NCI-H1105 treated with DMSO at 0.1 percent for 48 hours (cell line): ENCODE measurements at regions not wholly inside any gene's neighbourhood (a gene's known extent, or its start where the extent isn't known, plus 50 kb on each side); places are given as distances from the start of the nearest gene placed in this dataset.
A peak's percentile ranks its signal among the peaks of the same experiment; 100 is the strongest.
"Not testable (repeated sequence)": the region's sequence is repeated elsewhere in the genome, so short reads cannot be mapped to it uniquely, and the experiment has no call there.

Experiments used
- DNase-seq: peaks from one replicate; lab custom pipeline; 2025; lab: John Stamatoyannopoulos, UW

DNA sequence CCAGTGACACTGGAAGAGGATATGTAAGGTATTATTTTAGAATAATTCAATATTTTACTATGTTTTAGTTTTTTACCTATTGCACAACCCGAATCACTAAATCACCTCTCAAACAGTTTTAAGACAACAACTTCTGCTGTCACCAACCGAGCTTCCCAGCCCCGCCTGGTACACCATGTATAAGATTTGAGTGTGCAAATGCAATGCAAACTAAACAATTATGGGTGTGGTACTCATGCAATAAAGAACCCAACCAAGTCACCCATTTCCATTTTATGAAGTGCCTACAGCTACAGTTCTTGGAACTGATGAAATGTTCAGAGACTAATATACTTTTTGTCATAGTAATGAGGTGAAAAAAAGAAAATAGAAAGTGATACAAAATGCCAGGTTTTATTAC, 256.2 kb downstream of the TAFA4 start:
- DNase-seq: no peak

DNA sequence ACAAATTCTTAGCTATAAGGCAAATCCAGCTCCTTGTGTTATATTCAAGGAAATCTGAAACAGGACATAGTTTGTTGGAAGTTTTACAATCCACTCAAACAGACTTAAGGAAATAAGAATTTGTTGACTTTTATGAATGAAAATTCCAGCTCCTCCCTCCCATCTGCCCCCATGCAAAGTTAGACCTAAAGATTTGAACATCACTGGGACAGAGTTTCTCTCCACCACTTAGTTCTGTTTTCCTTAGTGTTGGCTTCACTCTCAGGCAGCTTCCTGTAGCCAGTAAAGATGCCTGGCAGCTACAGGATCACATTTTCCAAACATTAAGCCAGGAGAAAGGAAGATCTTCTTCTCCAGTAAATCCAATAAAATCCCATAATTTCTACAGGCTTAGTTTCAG, 265.0 kb downstream of the TAFA4 start:
- DNase-seq: no peak

DNA sequence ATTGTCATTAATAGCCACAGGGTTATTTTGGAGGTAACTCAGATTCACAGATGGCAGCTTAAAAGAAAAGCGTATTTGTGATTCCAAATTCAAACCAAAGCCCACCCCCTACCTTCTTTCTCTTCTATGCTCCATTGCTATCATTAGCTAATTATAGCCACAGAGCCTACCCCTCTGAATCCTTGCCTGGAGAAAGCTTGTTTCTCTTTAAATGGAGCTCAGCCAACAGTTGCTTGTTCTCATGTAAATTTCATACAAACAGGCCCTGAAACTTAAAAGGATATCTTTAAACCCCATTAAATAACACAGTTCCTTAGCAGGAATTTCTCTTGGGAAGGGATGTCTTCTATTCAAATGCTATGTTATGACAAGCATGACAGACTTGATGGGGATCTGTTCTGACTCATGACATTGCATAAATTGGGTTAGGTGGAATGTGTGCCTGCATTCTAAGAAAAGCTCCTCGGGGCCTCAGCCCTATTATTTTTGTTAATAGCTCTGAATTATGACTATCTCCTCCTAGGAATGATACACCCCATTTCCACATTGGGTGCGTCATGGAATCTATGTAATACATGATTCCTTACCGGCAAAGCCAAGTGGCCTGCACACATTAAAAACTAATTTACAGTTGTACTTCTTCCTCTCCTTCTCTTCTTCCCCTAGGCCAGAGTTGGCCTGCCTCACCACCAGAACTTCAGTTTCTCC, 265.8 kb downstream of the TAFA4 start:
- DNase-seq: no peak

DNA sequence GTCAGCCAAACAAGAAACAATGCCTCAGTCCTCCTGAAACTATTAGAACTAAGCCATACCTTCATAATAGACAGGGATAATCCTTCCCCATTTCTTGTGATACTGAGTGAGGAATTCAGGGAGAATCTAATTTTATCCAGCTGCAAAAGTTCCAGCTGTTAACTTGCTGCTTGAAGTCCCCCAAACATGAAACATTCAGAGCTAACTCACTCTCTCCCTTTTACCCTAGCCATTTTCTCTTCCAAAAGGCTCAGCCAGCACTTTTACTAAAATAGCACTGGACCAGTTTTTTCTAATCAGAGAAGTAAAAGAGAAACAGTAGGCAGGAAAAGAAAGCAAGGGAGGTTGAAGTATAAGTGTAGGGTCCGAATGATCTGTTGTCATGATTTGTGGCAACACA, 268.1 kb downstream of the TAFA4 start:
- DNase-seq: no peak

DNA sequence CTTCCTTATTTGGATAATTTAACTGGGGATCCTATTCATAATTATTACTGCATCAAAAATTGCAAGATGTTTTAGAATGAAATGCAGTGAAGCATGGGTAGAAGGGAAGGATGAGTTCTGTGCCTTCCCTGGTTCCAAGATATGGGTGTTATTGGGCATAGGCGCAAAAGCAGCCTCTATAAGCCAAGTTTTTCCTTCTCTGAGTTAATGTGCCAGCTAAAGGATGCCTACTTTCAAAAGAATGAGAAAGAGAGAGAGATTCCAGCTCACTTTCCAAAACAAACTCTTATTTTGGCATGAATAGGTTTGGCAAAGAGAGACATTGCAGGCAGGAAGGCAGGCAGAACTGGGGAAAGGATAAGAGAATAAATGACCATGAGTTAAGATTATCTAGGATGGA, 270.2 kb downstream of the TAFA4 start:
- DNase-seq: no peak

DNA sequence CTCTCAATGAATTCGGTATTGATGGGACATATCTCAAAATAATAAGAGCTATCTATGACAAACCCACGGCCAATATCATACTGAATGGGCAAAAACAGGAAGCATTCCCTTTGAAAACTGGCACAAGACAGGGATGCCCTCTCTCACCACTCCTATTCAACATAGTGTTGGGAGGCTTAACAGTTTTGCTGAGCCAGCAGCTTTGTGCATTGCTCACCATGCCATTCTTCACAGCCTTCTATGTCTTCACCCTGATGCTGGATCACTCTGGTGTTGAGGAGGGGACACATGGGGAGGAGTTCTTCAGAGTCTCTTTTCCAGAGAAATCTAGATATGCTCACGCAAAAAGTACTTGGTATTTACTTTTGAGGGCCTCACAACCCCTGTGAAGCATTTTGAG, 281.7 kb downstream of the TAFA4 start:
- DNase-seq: not testable (repeated sequence)

DNA sequence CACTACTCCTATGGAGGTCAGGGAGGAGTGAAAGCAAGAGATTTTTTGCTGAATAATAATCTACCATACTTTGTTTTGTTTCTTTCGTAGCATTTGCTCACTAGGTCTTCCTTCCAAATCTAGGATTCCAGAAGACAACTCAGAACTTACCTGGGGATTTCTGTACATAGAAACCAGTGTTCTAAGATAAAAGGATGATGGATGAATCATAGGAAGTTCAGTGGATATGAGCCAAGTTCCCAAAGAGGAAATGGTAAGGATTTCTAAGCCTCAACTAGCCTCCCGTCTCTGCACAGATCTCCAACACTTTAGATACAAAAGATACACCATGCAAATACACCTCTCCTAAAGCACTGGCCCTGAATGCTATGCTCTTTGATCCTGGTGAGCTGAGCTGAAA, 283.9 kb downstream of the TAFA4 start:
- DNase-seq: no peak

DNA sequence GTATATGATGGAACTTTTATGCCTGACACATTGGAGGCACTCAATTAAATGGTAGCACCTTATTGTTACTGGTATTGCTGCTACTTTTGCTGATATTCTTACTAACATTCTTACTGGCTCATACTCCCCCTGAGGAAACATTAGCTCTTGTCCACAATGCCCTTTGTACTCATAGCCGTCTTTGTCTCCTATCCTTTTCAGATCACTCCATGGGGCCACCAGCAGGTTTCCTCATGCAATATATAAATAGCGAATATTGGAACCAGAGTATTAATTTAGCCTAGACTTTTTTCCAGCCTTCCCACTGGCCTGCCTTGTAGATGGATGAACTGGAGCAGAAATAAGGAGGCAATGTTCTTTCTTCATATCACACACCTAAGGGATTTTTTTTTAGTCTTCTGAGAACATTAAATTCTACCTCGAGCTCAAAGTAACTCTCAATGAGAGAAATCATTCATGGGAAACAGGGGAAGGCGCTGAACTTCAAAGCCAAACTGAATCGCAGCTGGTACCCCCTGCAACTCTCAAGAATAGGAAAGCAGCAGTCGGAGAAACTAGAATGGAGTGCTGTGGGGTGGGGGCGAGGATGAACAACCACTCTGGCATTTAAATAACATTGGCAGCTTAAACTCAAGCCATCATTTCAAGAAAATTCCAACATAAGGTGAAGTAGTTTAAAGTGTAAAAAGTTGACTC, 300.3 kb downstream of the TAFA4 start:
- no peak for DNase-seq

DNA sequence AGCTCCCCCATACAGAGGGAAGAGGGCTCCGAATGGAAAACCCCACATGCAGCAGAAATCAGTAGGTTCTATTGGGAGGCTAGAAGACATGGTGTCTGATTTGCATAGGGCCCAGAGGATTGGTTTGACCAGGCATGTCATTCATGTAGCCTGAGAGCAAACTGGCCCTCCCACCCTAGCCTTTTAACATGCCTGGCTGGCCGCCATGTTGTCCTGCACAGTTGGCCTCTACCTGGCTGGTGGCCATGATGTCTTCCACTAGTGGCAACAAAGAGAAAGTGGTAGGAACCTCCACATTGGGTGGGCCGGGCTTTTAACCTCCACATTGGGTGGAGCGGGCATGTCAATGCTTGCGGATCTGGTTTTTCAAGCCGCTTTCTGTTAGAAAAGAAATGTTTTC, 312.1 kb downstream of the TAFA4 start:
- DNase-seq: no peak

DNA sequence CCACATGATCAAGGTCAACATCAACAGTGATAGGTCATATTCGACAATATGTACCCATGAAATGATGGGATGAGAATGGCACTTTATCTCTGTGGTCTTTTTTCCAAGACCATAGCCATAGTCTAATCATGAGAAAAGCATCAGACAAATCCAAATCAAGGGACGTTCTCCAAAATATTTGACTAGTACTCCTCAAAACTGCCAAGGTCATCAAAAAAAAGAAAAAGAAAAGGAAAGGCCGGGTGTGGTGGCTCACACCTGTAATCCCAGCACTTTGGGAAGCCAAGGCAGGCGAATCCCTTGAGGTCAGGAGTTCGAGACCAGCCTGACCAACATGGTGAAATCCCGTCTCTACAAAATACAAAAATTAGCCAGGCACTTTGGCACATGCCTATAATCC, 318.3 kb downstream of the TAFA4 start:
- DNase-seq: no peak

DNA sequence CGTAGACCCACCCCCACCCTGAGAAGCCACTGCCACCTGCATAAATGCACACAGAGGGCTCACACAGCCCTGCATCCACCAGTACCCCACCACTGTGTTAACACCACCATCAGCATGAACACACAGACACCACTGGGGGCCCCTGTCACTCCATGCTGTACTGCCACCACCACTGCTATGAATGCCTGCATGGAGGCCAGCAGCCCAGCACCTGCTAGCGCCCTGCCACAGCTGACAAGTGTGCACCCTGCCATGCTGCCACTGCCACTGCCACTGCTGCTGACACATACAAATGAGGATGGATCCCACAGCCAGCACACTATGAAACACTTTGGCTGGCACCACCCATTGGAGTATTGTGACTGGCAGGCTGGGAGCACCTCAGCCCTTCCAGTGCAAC, 361.0 kb downstream of the TAFA4 start:
- DNase-seq: no peak

DNA sequence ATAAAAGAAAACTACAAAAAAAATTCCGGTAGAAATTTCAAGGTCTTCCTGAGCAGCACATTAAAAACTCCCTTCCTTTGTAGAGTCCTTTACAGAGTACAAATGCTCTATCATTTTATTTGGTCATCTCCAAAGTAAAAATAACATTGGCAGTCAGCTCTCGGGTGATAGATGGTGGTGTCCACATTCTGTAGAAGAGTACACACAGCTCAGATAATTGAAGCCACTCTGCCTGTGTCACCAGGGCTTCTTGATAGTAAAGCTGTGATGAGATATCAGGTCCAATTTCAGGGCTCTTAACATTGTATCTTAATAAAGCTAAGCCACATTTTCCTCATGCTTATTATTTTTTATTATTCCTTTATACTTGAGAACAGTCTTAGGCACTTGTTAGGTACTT, 371.6 kb downstream of the TAFA4 start:
- no peak for DNase-seq

DNA sequence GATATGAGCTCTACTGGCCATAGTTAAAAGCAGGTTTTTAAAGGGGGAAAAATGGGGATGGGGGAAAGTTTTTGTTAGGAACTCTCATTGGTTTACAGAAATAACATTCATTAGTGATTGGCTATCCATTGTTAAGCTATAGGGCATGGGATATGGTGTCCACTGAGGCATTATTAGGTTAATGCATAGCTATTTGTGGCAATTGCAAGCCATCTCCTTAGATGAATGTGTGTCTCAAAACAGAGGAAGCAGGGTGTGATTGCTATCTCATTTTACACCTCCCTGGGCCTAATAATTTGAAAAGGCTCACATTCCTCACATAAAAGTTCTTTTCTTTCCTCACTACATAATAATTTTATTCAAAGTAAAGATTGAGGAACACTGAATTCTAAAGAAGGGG, 396.6 kb downstream of the TAFA4 start:
- DNase-seq: no peak

DNA sequence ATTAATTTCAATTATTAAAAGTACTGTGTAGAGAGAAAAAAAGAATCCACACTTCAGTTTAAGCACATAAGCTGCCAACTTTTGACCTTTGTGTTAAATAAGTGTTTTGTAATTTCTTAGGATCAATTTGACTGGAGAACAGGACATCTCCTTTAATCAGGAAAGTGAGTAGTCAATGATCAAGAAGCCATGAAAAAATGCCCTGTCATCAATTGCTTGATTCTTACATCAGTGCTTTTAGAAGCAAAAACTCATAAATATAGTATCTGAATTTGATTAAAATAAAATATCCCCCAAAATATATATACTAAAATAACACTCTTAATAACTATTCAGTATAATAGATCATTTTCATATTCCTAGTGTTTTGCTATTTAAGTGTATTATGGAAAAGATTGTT, 409.0 kb downstream of the TAFA4 start:
- no peak for DNase-seq

DNA sequence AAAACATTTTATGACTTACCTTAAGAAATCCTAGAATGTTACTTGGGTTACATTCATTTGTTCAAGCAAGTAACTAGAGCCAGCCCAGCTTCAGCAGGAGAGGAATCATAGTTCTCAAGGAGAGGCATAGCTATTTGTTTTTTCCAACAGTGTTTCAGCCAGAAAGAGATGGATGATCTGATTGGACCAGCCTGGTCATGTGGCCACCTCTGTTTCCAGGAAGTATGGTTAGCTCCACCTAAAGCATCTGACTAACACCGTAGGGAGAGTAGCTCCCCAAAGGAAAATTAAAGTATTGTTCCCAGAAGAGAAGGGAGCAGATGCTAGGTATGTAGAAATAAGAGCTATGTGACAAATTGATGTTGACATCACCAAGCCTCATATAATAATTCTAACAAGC, 417.1 kb downstream of the TAFA4 start:
- DNase-seq: no peak

DNA sequence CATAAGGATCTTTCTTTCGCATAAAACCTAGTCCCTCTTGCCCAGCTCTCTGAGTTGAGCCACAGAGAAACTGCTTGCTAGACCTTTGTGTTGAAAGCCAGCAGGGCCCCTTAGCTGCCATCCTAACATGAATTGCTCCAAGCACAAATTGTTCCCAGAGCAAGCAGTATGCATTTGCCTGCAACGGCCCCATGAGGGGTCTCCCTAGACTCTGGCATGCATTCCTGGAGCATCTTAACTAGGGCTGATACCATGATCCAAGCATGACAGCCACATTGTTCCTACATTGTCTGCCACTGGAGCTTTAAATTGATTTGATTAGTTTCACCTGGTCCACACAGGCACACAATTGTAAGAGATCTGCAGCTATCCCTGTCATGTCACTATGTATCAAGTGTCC, 428.1 kb downstream of the TAFA4 start:
- no peak for DNase-seq

DNA sequence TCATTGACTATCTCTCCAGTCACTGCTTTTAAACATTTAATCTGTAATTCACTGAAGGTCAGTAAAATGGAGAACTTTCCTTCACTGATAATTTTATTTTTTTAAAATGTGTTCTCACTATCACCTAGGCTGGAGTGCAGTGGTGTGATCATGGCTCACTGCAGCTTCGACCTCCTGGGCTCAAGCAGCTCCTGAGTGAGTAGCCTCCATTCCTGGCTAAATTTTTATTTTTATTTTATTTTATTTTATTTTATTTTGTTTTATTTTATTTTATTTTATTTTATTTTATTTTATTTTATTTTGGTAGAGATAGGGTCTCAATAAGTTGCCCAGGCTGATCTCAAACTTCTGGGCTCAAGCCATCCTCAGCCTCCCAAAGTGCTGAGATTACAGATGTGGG, 446.5 kb downstream of the TAFA4 start:
- DNase-seq: not testable (repeated sequence)

DNA sequence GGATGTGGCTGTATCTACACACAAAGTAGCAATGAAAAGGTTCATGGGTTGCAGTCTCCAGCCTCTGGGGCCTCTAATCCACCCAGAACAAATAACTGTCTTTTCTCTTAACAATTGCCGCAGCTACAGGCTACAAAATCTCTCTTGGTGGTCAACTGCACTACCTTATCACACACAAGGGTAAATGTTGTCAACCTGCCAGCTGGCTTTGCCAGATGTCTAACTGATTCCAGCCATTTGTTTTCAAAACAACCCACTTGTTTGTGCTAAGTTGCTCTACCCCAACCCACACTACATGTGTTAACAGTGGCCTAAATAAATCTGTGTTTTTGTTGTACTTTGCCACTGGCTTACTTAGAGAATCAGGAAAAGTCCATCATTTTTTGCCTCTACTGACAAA, 447.3 kb downstream of the TAFA4 start:
- peak; percentile 41 for DNase-seq

DNA sequence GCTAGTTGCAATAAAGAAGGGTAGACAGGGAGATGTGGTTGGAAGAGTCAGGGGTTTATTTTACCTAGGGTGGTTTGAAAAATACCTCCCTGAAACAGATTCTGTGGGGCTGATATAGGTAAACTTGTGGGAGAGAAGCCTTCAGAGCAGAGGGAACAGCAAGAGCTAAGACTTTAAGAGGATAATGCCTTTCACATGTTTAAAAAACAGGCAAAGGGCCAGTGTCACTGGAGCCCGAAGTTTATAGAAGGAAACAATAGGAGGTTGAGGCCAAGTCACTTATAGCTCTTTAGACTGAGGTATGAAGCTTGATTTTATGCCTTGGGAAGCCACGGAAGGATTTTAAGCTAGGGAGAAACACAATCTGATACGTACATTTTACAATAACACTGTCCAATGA, 448.7 kb downstream of the TAFA4 start:
- DNase-seq: no peak

DNA sequence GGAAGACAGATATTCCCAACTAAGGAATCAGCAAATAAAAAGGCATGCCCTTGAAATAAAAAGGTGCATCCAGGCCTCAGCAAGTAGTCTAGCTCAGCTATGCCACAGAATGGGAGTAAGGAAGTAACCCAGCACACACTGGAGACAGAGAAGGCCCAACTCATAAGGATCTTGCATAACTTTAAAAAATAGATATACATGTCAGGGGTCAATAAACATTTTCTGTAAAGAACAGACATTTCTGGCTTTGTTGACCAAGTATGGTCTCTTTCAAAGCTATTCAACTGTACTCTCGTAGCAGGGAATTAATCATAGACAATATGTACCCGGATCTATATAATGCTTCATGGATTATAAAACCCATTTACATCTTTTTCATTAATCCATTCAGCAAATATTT, 449.3 kb downstream of the TAFA4 start:
- DNase-seq: no peak

DNA sequence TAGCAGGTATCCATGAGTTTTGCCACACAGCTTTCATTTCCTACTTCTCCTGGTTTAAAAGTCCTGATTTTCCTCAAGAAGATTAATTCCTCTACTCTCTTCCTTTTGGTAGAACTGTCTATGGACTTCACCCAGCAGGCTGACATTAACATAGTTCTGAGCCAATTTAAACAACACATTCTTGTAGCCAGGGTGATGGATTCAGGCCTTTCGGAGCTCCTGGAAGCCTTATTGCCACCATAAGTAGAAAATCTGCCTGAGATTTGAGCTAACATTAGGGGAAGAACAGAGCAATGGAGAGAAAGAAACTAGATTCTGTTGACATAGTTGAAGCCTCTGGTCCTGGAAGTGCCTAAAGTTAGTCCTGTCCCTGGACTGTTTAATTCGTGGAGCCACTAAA, 449.8 kb downstream of the TAFA4 start:
- DNase-seq: no peak

DNA sequence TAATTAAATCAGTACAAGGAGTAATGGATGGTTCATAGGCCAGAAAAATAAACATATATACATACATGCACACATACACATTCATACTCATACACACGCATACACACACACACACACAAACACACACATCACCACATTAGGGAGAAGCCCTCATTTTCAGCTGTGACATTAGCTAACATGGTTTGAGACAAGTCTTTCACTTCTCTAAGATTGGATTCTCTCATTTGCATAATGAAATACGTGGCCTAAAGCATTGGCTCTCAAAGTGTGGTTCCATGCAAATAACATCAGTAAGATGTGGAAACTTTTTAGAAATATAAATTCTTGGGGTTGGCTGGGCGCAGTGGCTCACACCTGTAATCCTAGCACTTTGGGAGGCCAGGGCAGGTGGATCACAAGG, 452.6 kb downstream of the TAFA4 start:
- DNase-seq: no peak

DNA sequence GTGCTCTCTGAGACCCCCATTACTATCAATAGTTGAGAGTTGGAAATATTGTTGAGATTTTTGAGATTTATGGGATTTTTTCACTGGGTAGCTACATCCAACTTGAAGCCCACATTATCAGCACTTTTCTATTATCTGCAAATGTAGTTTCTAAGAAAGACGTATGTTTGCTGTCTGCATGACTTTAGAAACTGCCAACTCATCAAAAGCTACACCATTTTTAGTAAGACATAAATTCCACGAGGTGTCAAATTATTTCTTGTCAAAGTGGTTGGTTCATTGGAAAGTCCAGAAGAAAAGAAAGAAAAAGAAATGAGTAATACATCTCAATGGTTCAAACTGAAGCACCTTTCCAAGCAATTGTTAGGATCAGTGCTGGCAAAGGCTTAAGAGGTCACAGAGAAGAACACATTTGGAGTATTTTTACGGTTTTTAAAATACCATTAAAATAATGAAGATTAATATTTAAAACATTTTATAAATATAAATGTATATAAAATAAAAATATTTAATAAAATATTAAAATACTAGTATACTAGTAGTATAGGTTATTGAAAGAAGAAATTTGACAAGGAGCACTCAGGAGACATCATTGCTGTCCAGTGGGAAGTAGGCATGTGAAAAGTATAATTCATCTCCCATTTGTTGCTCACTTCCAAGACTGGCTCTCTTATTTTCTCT, 463.5 kb downstream of the TAFA4 start:
- DNase-seq: no peak

DNA sequence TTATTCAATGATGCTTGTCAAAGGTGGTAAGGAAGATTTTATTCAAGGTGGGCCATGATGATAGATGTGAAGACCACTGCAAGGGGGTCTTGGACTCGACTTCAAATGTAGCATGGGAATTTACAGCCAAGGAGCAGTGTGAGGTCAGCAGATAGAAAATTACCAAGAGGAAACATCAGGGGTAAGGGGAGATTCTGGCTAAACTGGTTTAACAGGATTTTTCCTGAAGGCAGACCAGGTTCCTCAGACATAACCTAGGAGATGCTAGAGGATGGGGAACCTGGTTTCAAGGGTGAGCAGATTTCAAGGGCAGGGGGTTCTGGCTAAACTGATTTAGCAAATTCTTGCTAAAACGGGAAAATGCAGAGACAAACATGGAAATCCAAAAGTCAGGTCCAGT, 464.9 kb downstream of the TAFA4 start:
- DNase-seq: no peak
